OCI-LY7 (cell line): ENCODE measurements at regions not wholly inside any gene's neighbourhood (a gene's known extent, or its start where the extent isn't known, plus 50 kb on each side); places are given as distances from the start of the nearest gene placed in this dataset.

Experiments
- CTCF ChIP-seq: fragments of 200-600 bp; sonication (generic); conservative IDR thresholded peaks from 2 replicates; pipeline ENCODE4 v1.5.1; 2014; ENCODE audit warnings: mild to moderate bottlenecking, antibody characterized with exemption, low read length, moderate library complexity, mixed read lengths
- EZH2phosphoT487 ChIP-seq: fragments of 200-600 bp; sonication (generic); IDR thresholded peaks from 2 replicates; pipeline ENCODE4 v1.6.1; 2018; ENCODE audit warnings: low read depth, borderline replicate concordance, mild to moderate bottlenecking, mixed run types, antibody characterized with exemption, low read length, moderate library complexity, mixed read lengths

- TF ChIP-seq CTCF (no peak), EZH2phosphoT487 (no peak)
Measured at GRCh38 chr17:13761038-13761603, 159.4 kb upstream of the HS3ST3A1 start.
